HUES6 (cell line): ENCODE measurements at regions not wholly inside any gene's neighbourhood (a gene's known extent, or its start where the extent isn't known, plus 50 kb on each side); places are given as distances from the start of the nearest gene placed in this dataset.

ENCODE experiments used
- H3K27ac ChIP-seq: 2 replicates; pipeline ENCODE4 v1.7.0; 2013; ENCODE audit warnings: low read depth, mild to moderate bottlenecking, low read length, inconsistent platforms
- H3K27me3 ChIP-seq: 2 replicates; pipeline ENCODE4 v1.6.1; 2013; ENCODE audit warnings: low read length; ENCODE audit not compliant: control insufficient read depth, insufficient read depth
- H3K36me3 ChIP-seq: 2 replicates; pipeline ENCODE4 v1.6.1; 2013; ENCODE audit warnings: low read length; ENCODE audit not compliant: control insufficient read depth, insufficient read depth
- H3K4me1 ChIP-seq: 2 replicates; pipeline ENCODE4 v1.6.1; 2013; ENCODE audit warnings: low read length; ENCODE audit not compliant: control insufficient read depth, insufficient read depth
- H3K4me3 ChIP-seq: 2 replicates; pipeline ENCODE4 v1.5.1; 2013; ENCODE audit warnings: low read depth, low read length
- H3K9ac ChIP-seq: one replicate; pipeline ENCODE4 v1.6.1; 2013; ENCODE audit warnings: mild to moderate bottlenecking, low read length
- H3K9me3 ChIP-seq: 2 replicates; pipeline ENCODE4 v1.6.1; 2013; ENCODE audit warnings: low read depth, low read length; ENCODE audit not compliant: control insufficient read depth, insufficient read depth

GRCh38 chr3:135503760-135504686, 461.5 kb upstream of the PPP2R3A start:
- Histone ChIP-seq H3K4me3 (peak overlapping the region; percentile 42), H3K27me3 (no peaks in the 10 kb centered on the region), H3K9me3 (peaks cover 3% of the 10 kb centered on the region; the same call in 1 of the 2 replicates), H3K27ac (no peak overlapping the region), H3K36me3 (no peaks in the 10 kb centered on the region), H3K9ac (no peak overlapping the region), H3K4me1 (peaks cover 9% of the 10 kb centered on the region; the same call in 1 of the 2 replicates)

DNA sequence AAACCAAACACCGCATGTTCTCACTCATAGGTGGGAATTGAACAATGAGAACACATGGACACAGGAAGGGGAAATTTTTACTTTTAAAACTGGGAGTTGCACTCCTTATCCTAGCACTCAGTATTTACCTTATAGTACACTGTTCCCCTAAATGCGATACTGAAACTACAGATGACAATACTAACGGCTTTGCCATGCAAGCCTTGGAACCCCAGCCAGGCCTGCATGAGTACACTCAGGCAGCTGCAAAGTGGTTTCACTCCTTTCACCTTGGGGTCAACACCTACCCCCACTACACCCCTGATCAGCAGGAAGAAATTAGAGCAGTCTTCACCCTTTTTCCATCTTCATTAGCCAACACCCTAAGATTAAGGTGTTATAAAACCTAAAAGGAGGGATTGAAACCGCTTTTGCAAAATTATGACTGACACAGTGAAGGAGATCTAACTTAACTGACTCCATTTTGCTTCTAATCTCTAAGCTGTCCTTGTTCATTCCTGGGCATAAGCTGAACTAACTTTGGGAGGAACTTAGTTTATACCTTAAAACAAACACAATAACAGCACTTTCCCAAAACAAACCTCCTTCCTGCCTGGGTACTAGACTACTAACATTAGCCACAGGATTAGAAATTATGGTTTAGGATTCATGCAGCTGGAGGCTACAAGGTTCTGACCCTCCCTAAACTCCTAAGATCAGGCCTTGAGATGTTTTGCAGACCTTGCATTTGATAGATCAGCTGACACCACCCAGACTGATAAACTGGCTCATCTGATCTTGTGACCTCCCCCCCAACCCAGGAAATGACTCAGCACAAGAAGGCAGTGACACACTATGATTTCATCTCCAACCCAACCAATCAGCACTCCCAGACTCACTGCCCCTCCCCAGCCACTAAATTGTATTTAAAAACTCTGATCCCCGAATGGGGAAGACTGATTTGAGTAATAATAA, 452.1 kb upstream of the PPP2R3A start:
- Histone ChIP-seq H3K9ac (no peak overlapping the region), H3K4me3 (no peak overlapping the region), H3K9me3 (peaks cover 8% of the 10 kb centered on the region; the same call in 1 of the 2 replicates), H3K4me1 (no peaks in the 10 kb centered on the region), H3K27me3 (no peaks in the 10 kb centered on the region), H3K36me3 (no peaks in the 10 kb centered on the region), H3K27ac (peak overlapping the region; percentile 66; the same call in 1 of the 2 replicates)

DNA sequence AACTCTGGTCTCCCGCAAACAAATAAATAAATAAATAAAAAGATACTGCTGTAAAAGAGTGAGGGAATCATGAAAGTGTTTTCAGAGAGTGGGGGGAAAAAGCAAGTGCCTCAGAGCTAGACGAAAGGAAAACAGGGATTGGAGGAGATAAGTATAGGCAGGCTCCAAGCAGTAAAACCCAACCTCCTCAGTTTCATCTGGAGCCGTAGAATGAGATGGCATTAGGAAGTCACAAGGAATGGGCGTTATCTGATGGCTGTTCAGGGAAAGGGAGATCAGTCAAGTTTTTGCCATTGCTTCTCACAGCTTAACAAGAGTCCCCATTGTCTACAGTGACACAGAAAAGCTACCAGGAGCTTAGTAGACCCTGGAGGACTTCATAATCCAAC, 451.5 kb upstream of the PPP2R3A start:
- Histone ChIP-seq H3K9ac (no peak overlapping the region), H3K36me3 (no peaks in the 10 kb centered on the region), H3K4me3 (no peak overlapping the region), H3K4me1 (no peaks in the 10 kb centered on the region), H3K27ac (peak overlapping the region; percentile 34; the same call in 1 of the 2 replicates), H3K9me3 (peaks cover 5% of the 10 kb centered on the region; the same call in 1 of the 2 replicates), H3K27me3 (no peaks in the 10 kb centered on the region)

DNA sequence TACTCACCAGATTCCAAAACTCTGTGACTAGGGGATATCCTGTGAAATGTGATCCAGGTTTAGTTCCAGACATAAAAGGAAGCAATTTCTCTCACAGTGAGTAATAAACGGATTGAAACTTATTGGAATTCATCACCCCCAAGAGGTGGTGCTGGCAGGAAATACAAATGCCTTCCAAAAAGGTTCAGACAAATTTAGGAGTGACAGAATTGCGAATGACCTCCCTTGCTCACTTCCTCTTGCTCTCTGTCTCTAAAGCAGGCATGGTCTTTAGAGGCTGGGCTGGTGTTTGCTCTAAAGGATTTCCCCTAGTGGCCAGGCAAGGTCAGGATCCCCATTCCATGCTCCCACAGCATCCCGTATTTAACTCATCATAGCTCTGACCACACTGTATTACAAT, 449.4 kb upstream of the PPP2R3A start:
- H3K4me1 ChIP-seq: no peaks in the 10 kb centered on the region
- peaks cover 5% of the 10 kb centered on the region; the same call in 1 of the 2 replicates for H3K9me3 ChIP-seq
- no peak overlapping the region for H3K27ac ChIP-seq
- H3K9ac ChIP-seq: no peak overlapping the region
- H3K36me3 ChIP-seq: no peaks in the 10 kb centered on the region
- no peak overlapping the region for H3K4me3 ChIP-seq
- H3K27me3 ChIP-seq: no peaks in the 10 kb centered on the region

DNA sequence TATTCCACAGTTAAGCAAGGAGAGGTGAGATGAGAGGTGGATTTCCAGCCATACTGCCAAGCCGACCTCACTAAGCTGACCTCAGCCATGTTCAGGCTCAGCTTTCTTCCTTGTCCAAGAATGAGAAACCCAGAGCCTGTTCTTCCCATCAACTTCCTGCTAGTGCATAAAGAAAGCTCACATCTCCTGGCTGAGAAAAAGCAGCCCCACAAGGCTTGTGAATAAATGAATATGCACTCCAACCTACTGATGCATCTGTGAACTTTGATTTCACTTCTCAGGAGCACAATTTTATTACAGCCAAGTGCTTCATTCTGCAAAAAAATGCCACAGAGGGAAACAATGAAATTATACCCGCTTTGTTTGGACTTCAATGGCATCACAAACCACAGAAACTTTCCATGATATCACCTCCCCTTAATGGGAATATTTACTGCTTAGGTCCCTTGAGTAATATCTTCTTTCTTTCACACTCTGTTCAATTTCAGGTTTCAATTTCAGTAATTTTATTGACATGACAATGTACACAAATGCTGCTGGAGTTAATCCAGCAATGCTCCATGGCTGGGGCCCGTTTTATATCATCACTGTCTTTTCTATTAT, 437.0 kb upstream of the PPP2R3A start:
- no peaks in the 10 kb centered on the region for H3K36me3 ChIP-seq
- no peaks in the 10 kb centered on the region; the same call in 1 of the 2 replicates for H3K27me3 ChIP-seq
- H3K9me3 ChIP-seq: peaks cover 4% of the 10 kb centered on the region; the same call in 1 of the 2 replicates
- no peak overlapping the region for H3K9ac ChIP-seq
- H3K27ac ChIP-seq: no peak overlapping the region
- H3K4me1 ChIP-seq: no peaks in the 10 kb centered on the region
- H3K4me3 ChIP-seq: no peak overlapping the region

DNA sequence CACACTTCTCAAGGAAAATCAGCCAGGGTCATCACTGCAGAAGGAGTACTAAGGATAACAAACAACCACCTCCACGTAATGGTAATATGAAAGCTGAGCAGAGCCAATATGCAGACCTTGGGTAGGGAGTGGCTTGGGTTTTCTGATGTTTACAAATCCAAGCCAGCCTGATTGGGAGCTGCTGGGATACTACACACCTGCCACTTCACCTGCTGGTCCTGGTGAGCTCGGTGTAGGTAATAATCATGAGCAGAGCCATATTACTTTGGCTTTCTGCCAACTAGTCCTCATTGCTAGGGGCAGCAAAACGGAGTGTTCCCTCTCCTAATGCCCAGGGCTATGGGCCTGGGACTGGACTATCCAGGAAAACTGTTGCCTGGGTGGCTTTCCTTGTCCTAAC, 433.5 kb upstream of the PPP2R3A start:
- Histone ChIP-seq H3K4me1 (no peaks in the 10 kb centered on the region), H3K27me3 (no peaks in the 10 kb centered on the region; the same call in 1 of the 2 replicates), H3K9me3 (no peaks in the 10 kb centered on the region), H3K36me3 (no peaks in the 10 kb centered on the region), H3K9ac (no peak overlapping the region), H3K4me3 (no peak overlapping the region), H3K27ac (no peak overlapping the region)

DNA sequence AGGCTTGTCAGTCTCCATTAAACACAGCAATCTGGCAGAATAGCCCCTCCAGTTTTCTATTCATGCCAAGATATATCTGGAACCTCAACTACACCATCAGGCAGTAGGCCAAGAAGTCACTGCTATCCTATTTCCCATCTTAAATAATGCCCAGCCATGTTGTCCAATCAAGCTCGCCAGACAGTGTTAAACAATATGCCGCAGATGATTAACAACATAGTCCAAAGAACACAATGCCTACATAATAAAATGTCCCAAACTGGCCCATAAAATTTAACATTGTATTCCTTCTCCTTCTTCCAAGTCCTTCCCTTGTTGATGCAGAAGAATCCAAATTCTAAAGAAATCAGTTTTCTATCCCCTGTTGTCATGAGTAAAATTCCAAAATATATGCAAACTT, 427.4 kb upstream of the PPP2R3A start:
- no peaks in the 10 kb centered on the region for H3K9me3 ChIP-seq
- H3K4me3 ChIP-seq: no peak overlapping the region
- H3K4me1 ChIP-seq: no peaks in the 10 kb centered on the region
- H3K9ac ChIP-seq: no peak overlapping the region
- no peak overlapping the region for H3K27ac ChIP-seq
- H3K36me3 ChIP-seq: no peaks in the 10 kb centered on the region
- H3K27me3 ChIP-seq: no peaks in the 10 kb centered on the region; the same call in 1 of the 2 replicates

GRCh38 chr3:135539351-135539750, 426.2 kb upstream of the PPP2R3A start:
- H3K9ac ChIP-seq: no peak overlapping the region
- no peak overlapping the region for H3K4me3 ChIP-seq
- no peak overlapping the region for H3K27ac ChIP-seq
- H3K4me1 ChIP-seq: no peaks in the 10 kb centered on the region
- no peaks in the 10 kb centered on the region; the same call in 1 of the 2 replicates for H3K27me3 ChIP-seq
- no peaks in the 10 kb centered on the region for H3K36me3 ChIP-seq
- no peaks in the 10 kb centered on the region for H3K9me3 ChIP-seq

- Histone ChIP-seq H3K27ac (no peak overlapping the region), H3K27me3 (no peaks in the 10 kb centered on the region; the same call in 1 of the 2 replicates), H3K9ac (no peak overlapping the region), H3K4me3 (no peak overlapping the region), H3K4me1 (no peaks in the 10 kb centered on the region), H3K9me3 (no peaks in the 10 kb centered on the region), H3K36me3 (no peaks in the 10 kb centered on the region)
Observed at GRCh38 chr3:135539854-135540253, 425.7 kb upstream of the PPP2R3A start.

GRCh38 chr3:135549928-135550494, 415.5 kb upstream of the PPP2R3A start:
- H3K36me3 ChIP-seq: no peaks in the 10 kb centered on the region
- no peaks in the 10 kb centered on the region for H3K9me3 ChIP-seq
- no peaks in the 10 kb centered on the region for H3K27me3 ChIP-seq
- no peaks in the 10 kb centered on the region for H3K4me1 ChIP-seq
- H3K27ac ChIP-seq: no peak overlapping the region
- H3K9ac ChIP-seq: no peak overlapping the region
- no peak overlapping the region for H3K4me3 ChIP-seq
